Stimulated activated naive CD8-positive, alpha-beta T cell treated with anti-CD3 and anti-CD28 coated beads, Interleukin-15, Interleukin-2, amounts not matched to agents 100 ng/mL and 50 ng/mL, for 24 hours (primary cell): ENCODE measurements at regions not wholly inside any gene's neighbourhood (a gene's known extent, or its start where the extent isn't known, plus 50 kb on each side); places are given as distances from the start of the nearest gene placed in this dataset.

ENCODE experiments used
- H3K27ac Mint-ChIP-seq: one replicate; pipeline ENCODE4 v1.8.0; 2021; ENCODE audit warnings: mild to moderate bottlenecking, mixed read lengths
- H3K27me3 Mint-ChIP-seq: one replicate; pipeline ENCODE4 v1.8.0; 2021; ENCODE audit warnings: mixed read lengths
- H3K36me3 Mint-ChIP-seq: one replicate; pipeline ENCODE4 v1.8.0; 2021; ENCODE audit warnings: low read depth, mixed read lengths
- H3K4me1 Mint-ChIP-seq: one replicate; pipeline ENCODE4 v1.8.0; 2021; ENCODE audit warnings: low read depth, mixed read lengths
- H3K4me3 Mint-ChIP-seq: one replicate; pipeline ENCODE4 v1.8.0; 2021; ENCODE audit warnings: mild to moderate bottlenecking, mixed read lengths
- H3K9me3 Mint-ChIP-seq: one replicate; pipeline ENCODE4 v1.8.0; 2021; ENCODE audit warnings: mixed read lengths

GRCh38 chr20:1809131-1809572, 86.1 kb upstream of the SIRPA start:
- Mint-ChIP-seq H3K4me3 (no peak overlapping the region), H3K9me3 (no peaks in the 10 kb centered on the region), H3K36me3 (no peaks in the 10 kb centered on the region), H3K4me1 (peaks cover 18% of the 10 kb centered on the region), H3K27ac (no peak overlapping the region), H3K27me3 (peaks cover 44% of the 10 kb centered on the region)

- H3K27ac Mint-ChIP-seq, result no peak overlapping the region
- peaks cover 42% of the 10 kb centered on the region for H3K27me3 Mint-ChIP-seq
- peaks cover 23% of the 10 kb centered on the region for H3K4me1 Mint-ChIP-seq
- H3K9me3 Mint-ChIP-seq, result no peaks in the 10 kb centered on the region
- H3K36me3 Mint-ChIP-seq, result no peaks in the 10 kb centered on the region
- no peak overlapping the region for H3K4me3 Mint-ChIP-seq
Observed at GRCh38 chr20:1808101-1808500, 87.1 kb upstream of the SIRPA start.

DNA sequence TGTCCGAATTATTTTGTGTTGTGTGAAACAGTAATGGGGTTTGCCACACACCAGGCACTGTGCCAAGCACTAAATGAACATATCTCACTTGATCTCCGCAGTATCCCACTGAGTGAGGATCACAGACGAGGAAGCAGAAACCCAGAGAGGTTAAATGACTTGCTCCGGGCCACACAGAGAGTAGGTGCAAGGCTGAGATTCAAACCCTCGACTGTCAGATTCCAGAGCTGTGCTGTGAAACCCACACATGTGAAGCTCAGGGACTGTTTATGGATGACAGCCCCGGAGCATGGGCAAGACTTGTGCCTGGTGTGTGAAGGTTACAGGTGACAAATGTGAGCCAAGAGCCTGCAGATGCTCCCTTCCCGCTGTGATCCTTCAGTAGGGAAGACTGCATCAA, 87.8 kb upstream of the SIRPA start:
- Mint-ChIP-seq H3K36me3 (no peaks in the 10 kb centered on the region), H3K4me3 (no peak overlapping the region), H3K27me3 (peaks cover 44% of the 10 kb centered on the region), H3K4me1 (peaks cover 29% of the 10 kb centered on the region), H3K27ac (no peak overlapping the region), H3K9me3 (no peaks in the 10 kb centered on the region)

DNA sequence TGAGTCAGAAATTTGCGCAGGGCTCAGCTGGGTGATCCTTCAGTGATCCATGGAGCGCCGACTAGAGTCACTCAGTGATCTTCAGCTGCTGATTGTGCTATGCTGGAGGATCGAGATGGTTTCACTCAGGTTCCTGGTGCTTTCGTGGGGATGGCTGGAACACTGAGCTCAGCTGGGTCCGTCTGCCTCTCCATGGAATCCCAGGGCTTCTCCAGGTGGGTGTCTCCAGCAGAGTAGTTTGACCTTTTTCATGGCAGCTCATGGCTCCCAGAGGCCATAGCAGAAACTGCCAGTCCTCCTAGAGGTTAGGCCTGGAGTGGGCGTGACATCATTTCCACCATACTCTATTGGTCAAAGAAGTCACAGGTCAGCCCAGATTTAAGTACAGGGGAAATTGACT, 88.8 kb upstream of the SIRPA start:
- Mint-ChIP-seq H3K4me1 (peaks cover 34% of the 10 kb centered on the region), H3K27me3 (peaks cover 53% of the 10 kb centered on the region), H3K4me3 (no peak overlapping the region)

DNA sequence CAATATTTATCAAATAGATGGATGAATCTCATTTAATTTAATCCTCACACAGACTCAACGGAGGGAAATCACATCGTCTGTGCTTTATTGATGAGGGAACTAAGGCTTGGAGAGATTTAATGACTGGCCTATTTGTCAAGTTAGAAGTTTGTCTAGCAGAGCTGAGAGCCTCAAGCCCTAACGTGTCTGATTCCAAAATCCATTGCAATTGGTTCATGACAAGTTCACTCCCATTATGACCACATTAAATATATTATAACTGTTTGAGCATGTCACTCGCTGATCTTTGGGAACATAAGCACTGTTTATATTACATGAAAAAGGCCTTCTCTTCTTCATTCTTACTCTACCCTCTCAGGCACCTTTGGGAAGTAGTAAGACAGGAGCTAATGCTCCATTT, 89.4 kb upstream of the SIRPA start:
- Mint-ChIP-seq H3K4me1 (peaks cover 27% of the 10 kb centered on the region), H3K36me3 (no peaks in the 10 kb centered on the region), H3K27me3 (peaks cover 59% of the 10 kb centered on the region)

More for the DNA sequence above, 88.8 kb upstream of the SIRPA start:
- Mint-ChIP-seq H3K9me3 (no peaks in the 10 kb centered on the region), H3K27ac (no peak overlapping the region), H3K36me3 (no peaks in the 10 kb centered on the region)

DNA sequence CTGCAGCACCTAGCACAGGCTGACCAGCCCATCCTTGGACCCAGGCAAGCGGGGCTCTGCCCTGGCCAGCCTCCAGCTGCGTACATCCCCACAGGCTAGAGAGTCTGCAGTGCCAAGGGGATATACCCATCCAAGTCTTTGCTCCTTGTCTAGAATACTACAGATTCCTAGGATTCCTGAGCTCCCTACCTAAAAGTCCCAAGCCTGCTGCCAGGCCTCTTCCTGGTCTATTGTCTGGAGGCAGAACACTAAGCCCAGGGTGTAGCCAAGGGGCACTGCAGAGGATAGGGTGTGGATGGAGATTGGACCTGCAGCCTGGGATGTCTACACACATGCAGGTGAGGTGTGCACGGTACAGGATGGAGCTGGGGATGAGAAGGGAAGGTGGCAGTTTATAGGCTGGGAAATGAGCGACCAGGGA, 90.0 kb upstream of the SIRPA start:
- H3K27me3 Mint-ChIP-seq, result peaks cover 62% of the 10 kb centered on the region

More for the DNA sequence above, 89.4 kb upstream of the SIRPA start:
- Mint-ChIP-seq H3K27ac (no peak overlapping the region), H3K4me3 (no peak overlapping the region), H3K9me3 (no peaks in the 10 kb centered on the region)

DNA sequence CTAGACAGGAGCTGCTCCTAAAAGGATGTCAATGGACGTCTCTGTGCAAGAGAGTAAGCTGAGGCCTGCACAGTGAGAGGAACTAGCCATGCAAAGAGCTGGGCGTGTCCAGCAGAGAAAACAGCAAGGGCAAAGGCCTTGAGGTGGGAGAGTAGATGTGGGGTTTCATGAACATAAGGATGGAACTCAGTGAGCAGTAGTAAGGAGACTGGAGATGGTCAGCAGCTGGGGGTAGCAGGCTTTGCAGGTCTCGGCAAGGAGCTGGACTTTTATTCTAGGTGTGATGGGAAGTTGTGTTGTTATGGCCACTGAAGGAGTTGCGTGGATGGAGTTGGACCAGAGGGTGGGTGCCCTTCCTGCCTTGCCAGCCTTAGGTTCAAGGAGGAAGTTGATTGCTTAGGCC, 90.7 kb upstream of the SIRPA start:
- Mint-ChIP-seq H3K36me3 (no peaks in the 10 kb centered on the region), H3K4me1 (peaks cover 19% of the 10 kb centered on the region), H3K4me3 (no peak overlapping the region), H3K27me3 (peaks cover 63% of the 10 kb centered on the region), H3K27ac (no peak overlapping the region), H3K9me3 (no peaks in the 10 kb centered on the region)

More for the DNA sequence above, 90.0 kb upstream of the SIRPA start:
- Mint-ChIP-seq H3K4me3 (no peak overlapping the region), H3K27ac (no peak overlapping the region), H3K36me3 (no peaks in the 10 kb centered on the region), H3K9me3 (no peaks in the 10 kb centered on the region), H3K4me1 (peaks cover 21% of the 10 kb centered on the region)

- Mint-ChIP-seq H3K4me3 (peak overlapping the region; percentile 11), H3K27me3 (peaks cover 65% of the 10 kb centered on the region), H3K9me3 (no peaks in the 10 kb centered on the region), H3K36me3 (no peaks in the 10 kb centered on the region), H3K4me1 (peaks cover 19% of the 10 kb centered on the region), H3K27ac (no peak overlapping the region)
Observed at GRCh38 chr20:1803932-1804501, 91.2 kb upstream of the SIRPA start.

- H3K9me3 Mint-ChIP-seq, result no peaks in the 10 kb centered on the region
- peaks cover 70% of the 10 kb centered on the region for H3K27me3 Mint-ChIP-seq
- no peak overlapping the region for H3K27ac Mint-ChIP-seq
- peak overlapping the region; percentile 73 for H3K4me3 Mint-ChIP-seq
- peaks cover 19% of the 10 kb centered on the region for H3K4me1 Mint-ChIP-seq
- H3K36me3 Mint-ChIP-seq, result no peaks in the 10 kb centered on the region
Observed at GRCh38 chr20:1803061-1803931, 91.9 kb upstream of the SIRPA start.

DNA sequence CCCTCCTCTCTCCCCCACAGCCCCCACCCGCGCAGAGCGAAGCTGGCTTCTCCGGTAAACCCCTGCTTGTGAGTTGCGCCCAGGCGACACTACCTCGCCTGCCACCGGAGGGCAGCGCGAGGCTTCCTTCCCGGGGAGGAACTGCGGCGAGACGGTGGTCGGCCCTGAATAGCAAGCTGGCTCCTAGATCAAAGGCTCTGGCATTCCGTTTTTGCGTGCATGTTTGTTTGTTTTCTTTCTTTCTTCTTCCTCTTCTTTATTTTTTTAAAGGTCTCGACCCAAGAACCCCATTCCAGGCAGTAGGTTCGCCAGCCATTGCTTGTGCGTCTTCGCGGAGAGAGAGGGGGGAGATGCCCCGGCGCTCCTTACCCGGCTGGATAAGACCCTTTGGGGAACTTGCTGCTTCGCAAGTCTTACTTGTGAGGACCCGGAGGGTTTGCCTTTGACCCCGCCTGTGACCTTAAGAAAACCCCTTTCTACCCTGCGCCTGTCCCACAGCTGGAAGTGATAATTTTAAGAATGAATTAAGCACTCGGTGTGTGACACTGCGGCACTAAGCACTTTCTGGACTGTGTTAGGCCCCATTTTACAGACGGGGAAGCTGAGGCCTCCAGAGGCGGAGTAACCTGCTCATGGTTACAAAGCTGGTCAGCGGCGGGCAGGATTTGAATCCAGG, 92.7 kb upstream of the SIRPA start:
- H3K4me1 Mint-ChIP-seq, result peaks cover 19% of the 10 kb centered on the region
- H3K27me3 Mint-ChIP-seq, result peaks cover 65% of the 10 kb centered on the region
- peak overlapping the region; percentile 76 for H3K27ac Mint-ChIP-seq

DNA sequence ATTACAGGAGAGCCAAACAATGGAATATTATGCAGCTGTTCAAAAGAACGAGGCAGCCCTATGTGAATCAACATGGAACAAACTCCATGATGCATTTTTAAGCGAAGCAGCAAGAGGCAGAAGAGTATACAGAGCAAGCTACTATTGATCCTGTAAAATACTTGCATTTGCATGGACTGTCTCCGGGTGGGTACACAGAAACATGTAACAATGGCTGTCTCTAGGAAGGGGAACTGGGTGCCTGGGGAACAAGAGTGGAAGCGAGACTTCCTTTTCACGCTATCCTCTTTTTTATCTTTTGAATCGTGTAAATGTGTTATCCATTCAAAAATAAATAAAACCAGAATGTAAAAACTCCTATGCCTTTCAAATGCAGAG, 93.3 kb upstream of the SIRPA start:
- peak overlapping the region; percentile 73 for H3K4me3 Mint-ChIP-seq

More for the DNA sequence above, 92.7 kb upstream of the SIRPA start:
- no peaks in the 10 kb centered on the region for H3K36me3 Mint-ChIP-seq
- no peaks in the 10 kb centered on the region for H3K9me3 Mint-ChIP-seq
- H3K4me3 Mint-ChIP-seq, result peak overlapping the region; percentile 73

DNA sequence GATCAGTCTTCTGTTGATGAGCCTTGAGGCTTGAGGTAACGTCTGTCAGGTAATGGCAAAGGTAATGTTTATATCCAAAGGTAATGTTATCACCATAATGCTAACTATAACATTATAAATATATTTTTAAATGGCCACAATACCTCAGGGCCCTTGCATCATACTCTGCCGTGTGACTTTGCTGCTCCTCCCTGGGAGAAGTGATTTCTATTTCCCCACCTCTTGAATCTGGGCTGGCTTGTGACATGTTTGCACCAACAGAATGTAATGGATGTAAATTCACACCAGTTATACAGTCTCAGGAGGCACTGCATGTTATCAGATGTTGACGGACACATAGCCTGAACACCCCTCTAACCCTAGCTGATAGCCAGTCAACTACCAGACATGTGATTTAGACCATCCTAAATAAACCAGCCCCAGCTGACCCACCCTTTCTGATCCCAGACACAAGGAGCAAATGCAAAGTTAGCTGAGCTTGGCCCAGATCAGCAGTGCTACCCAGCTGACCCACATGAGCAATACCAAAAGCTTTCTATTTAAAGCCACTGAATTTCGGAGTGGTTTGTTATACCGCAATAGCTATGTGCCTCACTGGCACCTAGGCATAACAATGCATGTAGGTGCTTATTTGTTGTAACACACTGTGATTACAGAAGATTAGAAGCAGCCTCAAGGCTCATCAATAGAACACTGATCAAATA, 93.8 kb upstream of the SIRPA start:
- Mint-ChIP-seq H3K9me3 (no peaks in the 10 kb centered on the region), H3K36me3 (no peaks in the 10 kb centered on the region), H3K4me3 (no peak overlapping the region), H3K27ac (no peak overlapping the region), H3K4me1 (peaks cover 19% of the 10 kb centered on the region), H3K27me3 (peaks cover 58% of the 10 kb centered on the region)

More for the DNA sequence above, 93.3 kb upstream of the SIRPA start:
- peaks cover 19% of the 10 kb centered on the region for H3K4me1 Mint-ChIP-seq
- peaks cover 64% of the 10 kb centered on the region for H3K27me3 Mint-ChIP-seq
- no peak overlapping the region for H3K27ac Mint-ChIP-seq
- H3K9me3 Mint-ChIP-seq, result no peaks in the 10 kb centered on the region
- no peaks in the 10 kb centered on the region for H3K36me3 Mint-ChIP-seq

DNA sequence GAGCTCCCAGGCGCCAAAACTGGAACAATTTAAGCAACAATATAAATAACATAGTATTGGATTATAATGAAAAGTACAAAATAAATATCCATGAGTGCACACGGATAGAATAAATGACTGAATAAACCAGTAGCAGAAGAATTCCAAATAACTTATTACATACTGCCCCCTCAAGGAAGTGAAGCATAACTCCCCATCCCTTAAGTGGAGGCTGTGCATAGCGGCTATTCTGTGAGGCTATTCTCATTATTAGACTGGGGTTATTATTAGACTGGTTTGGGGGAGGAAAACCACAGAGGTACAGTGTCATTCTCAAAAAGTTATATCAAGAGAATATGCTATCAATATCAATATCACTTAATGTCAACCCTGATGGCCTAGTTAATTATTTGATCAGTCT, 94.4 kb upstream of the SIRPA start:
- Mint-ChIP-seq H3K4me3 (no peak overlapping the region), H3K36me3 (no peaks in the 10 kb centered on the region), H3K27me3 (peaks cover 57% of the 10 kb centered on the region), H3K4me1 (peaks cover 19% of the 10 kb centered on the region), H3K27ac (no peak overlapping the region), H3K9me3 (no peaks in the 10 kb centered on the region)

GRCh38 chr20:1800180-1800579, 95.0 kb upstream of the SIRPA start:
- no peak overlapping the region for H3K27ac Mint-ChIP-seq
- peaks cover 19% of the 10 kb centered on the region for H3K4me1 Mint-ChIP-seq
- peaks cover 55% of the 10 kb centered on the region for H3K27me3 Mint-ChIP-seq
- H3K4me3 Mint-ChIP-seq, result no peak overlapping the region
- no peaks in the 10 kb centered on the region for H3K9me3 Mint-ChIP-seq
- H3K36me3 Mint-ChIP-seq, result no peaks in the 10 kb centered on the region
